22Rv1 (cell line): ENCODE measurements at regions not wholly inside any gene's neighbourhood (a gene's known extent, or its start where the extent isn't known, plus 50 kb on each side); places are given as distances from the start of the nearest gene placed in this dataset.

ENCODE experiments used
- ZFX ChIP-seq: fragments of 450-650 bp; IDR thresholded peaks from 2 replicates; pipeline ENCODE4 v1.6.1; 2017; ENCODE audit warnings: antibody characterized with exemption, borderline replicate concordance
- TF ChIP-seq, protein P1 (sequence below): fragments of 450-650 bp; IDR thresholded peaks from 2 replicates; pipeline ENCODE4 v1.5.1; 2017; ENCODE audit warnings: mild to moderate bottlenecking

DNA sequence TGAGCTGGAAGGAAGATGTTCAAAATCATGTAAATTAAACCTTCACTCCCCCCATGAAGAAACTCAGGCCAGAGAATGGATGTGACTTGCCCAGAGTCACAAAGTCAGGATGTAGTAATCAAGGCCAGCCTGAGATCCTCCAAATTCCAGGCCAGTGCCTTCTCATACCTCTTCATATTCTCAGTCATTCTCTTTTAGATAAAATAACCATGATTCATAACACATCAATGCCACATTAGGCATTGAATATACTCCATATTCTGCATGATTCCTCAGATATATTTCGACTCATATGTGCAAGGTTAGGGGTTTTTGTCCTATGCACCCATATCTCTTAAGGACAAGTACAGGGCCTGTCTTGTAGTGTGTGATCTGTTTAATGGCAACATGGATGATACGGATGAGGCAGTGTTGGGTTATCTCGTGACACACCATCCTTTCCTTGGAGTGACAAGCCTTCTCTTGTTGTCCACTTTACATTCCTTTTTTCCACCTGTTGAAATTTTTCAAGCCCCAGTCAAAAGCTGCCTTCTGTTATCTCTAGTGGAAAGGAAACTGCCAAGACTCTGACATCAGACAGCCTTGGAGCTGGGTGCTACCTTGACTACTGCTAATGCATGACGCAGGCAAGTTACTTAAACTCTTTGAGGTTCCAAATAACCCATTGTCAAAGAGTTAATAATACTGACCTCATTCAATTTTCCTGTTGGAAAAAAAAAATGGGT is 227.5 kb upstream of the NR4A3 start:
- TF ChIP-seq, protein P1, sequence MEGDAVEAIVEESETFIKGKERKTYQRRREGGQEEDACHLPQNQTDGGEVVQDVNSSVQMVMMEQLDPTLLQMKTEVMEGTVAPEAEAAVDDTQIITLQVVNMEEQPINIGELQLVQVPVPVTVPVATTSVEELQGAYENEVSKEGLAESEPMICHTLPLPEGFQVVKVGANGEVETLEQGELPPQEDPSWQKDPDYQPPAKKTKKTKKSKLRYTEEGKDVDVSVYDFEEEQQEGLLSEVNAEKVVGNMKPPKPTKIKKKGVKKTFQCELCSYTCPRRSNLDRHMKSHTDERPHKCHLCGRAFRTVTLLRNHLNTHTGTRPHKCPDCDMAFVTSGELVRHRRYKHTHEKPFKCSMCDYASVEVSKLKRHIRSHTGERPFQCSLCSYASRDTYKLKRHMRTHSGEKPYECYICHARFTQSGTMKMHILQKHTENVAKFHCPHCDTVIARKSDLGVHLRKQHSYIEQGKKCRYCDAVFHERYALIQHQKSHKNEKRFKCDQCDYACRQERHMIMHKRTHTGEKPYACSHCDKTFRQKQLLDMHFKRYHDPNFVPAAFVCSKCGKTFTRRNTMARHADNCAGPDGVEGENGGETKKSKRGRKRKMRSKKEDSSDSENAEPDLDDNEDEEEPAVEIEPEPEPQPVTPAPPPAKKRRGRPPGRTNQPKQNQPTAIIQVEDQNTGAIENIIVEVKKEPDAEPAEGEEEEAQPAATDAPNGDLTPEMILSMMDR: no peak
- no peak for TF ChIP-seq ZFX
